Uterus (tissue), 3 donors: ENCODE measurements at regions not wholly inside any gene's neighbourhood (a gene's known extent, or its start where the extent isn't known, plus 50 kb on each side); places are given as distances from the start of the nearest gene placed in this dataset.

Experiments
- DNase-seq, 2 donors: peaks; one replicate each; pipeline ENCODE4 v3.0.0-alpha.2; 2019 to 2020
- H3K27ac ChIP-seq, 2 donors: fragments of 200-600 bp; sonication (generic); 1 replicate in 1 of 2; 2 replicates in 1 of 2; pipeline ENCODE4 v1.5.1; 2016 to 2018
- H3K27me3 ChIP-seq, 2 donors: fragments of 200-600 bp; sonication (generic); one replicate each; pipeline ENCODE4 v1.5.1; 2018 to 2019; ENCODE audit warnings: control low read depth in 1 of 2
- H3K36me3 ChIP-seq, 2 donors: fragments of 200-600 bp; sonication (generic); one replicate each; pipeline ENCODE4 v1.5.1; 2019; ENCODE audit warnings: control low read depth in 1 of 2
- H3K4me1 ChIP-seq, 2 donors: fragments of 200-600 bp; sonication (generic); one replicate each; pipeline ENCODE4 v1.5.1; 2018 to 2019; ENCODE audit warnings: control low read depth in 1 of 2
- H3K4me3 ChIP-seq, 2 donors: fragments of 200-600 bp; sonication (generic); 1 replicate in 1 of 2; 2 replicates in 1 of 2; pipeline ENCODE4 v1.5.1; 2018 to 2019; ENCODE audit warnings: mild to moderate bottlenecking in 1 of 2
- H3K9me3 ChIP-seq, 2 donors: fragments of 200-600 bp; sonication (generic); one replicate each; pipeline ENCODE4 v1.5.1; 2019; ENCODE audit warnings: control low read depth in 1 of 2
- POLR2A ChIP-seq, 2 donors: fragments of 450-650 bp; IDR thresholded peaks; one replicate each; pipeline ENCODE4 v1.6.1; 2016; ENCODE audit warnings: antibody characterized with exemption in 2 of 2, mild to moderate bottlenecking in 1 of 2, moderate library complexity in 1 of 2
- intact Hi-C: fragments of 100-400 bp; cut with DNase I; formaldehyde crosslinking; loops from one replicate; pipeline ENCODE4 v1.15.1; 2023; ENCODE audit warnings: low total_unique reads
- TF ChIP-seq, protein P1 (sequence below), 4 experiments: fragments of 200-600 bp in 2 of 4; fragments of 450-650 bp in 2 of 4; sonication (generic) in 2 of 4; IDR thresholded peaks; one replicate each; pipeline ENCODE4 v1.5.1; 2016 to 2019; ENCODE audit warnings: antibody characterized with exemption in 4 of 4, mild to moderate bottlenecking in 2 of 4, moderate library complexity in 1 of 4
- donor health status: DM: yes; HTN: yes; CAD: no.

GRCh38 chr4:107131295-107131694 lies 95.2 kb upstream of the DKK2 start:
- DNase-seq: no peak
- no peaks in the 10 kb centered on the region for H3K36me3 ChIP-seq
- H3K4me3 ChIP-seq: no peak overlapping the region
- H3K27ac ChIP-seq: no peak overlapping the region
- no peaks in the 10 kb centered on the region for H3K27me3 ChIP-seq
- no peaks in the 10 kb centered on the region for H3K9me3 ChIP-seq
- TF ChIP-seq, protein P1, sequence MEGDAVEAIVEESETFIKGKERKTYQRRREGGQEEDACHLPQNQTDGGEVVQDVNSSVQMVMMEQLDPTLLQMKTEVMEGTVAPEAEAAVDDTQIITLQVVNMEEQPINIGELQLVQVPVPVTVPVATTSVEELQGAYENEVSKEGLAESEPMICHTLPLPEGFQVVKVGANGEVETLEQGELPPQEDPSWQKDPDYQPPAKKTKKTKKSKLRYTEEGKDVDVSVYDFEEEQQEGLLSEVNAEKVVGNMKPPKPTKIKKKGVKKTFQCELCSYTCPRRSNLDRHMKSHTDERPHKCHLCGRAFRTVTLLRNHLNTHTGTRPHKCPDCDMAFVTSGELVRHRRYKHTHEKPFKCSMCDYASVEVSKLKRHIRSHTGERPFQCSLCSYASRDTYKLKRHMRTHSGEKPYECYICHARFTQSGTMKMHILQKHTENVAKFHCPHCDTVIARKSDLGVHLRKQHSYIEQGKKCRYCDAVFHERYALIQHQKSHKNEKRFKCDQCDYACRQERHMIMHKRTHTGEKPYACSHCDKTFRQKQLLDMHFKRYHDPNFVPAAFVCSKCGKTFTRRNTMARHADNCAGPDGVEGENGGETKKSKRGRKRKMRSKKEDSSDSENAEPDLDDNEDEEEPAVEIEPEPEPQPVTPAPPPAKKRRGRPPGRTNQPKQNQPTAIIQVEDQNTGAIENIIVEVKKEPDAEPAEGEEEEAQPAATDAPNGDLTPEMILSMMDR (IDR thresholded peaks at IDR 0.05): no peak
- TF ChIP-seq POLR2A (IDR thresholded peaks at IDR 0.05): no peak
- intact Hi-C loops: no loop called here
- H3K4me1 ChIP-seq: no peaks in the 10 kb centered on the region

DNA sequence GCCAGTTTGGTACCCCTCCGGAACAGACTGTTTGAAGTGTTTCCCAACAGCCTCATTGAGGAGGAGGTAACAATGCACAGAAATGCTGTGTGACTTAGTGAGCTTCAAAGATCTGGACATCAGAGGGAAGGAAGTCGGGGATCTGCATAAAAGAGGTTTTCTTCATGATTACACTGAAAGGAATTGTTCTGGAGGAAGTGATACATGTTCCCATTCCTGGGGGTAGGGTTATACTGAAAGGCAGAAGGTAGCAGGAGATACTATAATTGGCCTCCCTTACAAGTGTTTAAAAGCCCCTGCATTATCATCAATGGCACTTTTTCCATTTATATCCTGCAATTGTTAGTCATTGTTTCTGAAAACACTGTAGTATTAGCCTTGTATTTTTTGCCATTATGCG lies 94.0 kb upstream of the DKK2 start:
- intact Hi-C loops: no loop called here
- no peaks in the 10 kb centered on the region for H3K9me3 ChIP-seq
- no peaks in the 10 kb centered on the region for H3K4me1 ChIP-seq
- no peaks in the 10 kb centered on the region for H3K36me3 ChIP-seq
- no peak for TF ChIP-seq POLR2A (IDR thresholded peaks at IDR 0.05)
- TF ChIP-seq, protein P1 (IDR thresholded peaks at IDR 0.05): no peak
- H3K27ac ChIP-seq: no peak overlapping the region
- H3K4me3 ChIP-seq: no peak overlapping the region
- no peaks in the 10 kb centered on the region for H3K27me3 ChIP-seq
- no peak for DNase-seq

- intact Hi-C loops: no loop called here
- no peak overlapping the region for H3K4me3 ChIP-seq
- TF ChIP-seq, protein P1 (IDR thresholded peaks at IDR 0.05): no peak
- no peak for TF ChIP-seq POLR2A (IDR thresholded peaks at IDR 0.05)
- no peaks in the 10 kb centered on the region for H3K27me3 ChIP-seq
- no peaks in the 10 kb centered on the region for H3K4me1 ChIP-seq
- no peaks in the 10 kb centered on the region for H3K9me3 ChIP-seq
- DNase-seq: no peak
- no peak overlapping the region for H3K27ac ChIP-seq
- no peaks in the 10 kb centered on the region for H3K36me3 ChIP-seq
Measured at GRCh38 chr4:107129611-107130010, 93.5 kb upstream of the DKK2 start.

DNA sequence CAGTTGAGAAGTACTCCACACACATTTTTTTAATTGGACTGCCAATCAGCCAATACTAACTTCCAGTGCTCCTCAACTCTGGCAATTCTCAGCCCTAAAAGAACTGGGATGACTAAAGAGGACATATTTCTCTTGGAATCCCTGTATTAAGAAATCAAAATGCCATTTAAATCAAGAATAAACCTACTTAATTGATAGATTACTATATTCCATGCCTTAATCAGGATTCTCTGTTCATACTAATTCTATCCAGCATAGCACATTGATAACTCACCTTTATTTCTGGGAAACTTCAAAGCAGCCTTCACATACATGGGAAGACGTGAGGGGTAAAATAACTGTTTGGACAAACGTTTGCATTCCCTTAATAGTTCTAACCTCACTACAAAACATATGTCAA lies 93.0 kb upstream of the DKK2 start:
- Histone ChIP-seq H3K27me3 (no peaks in the 10 kb centered on the region), H3K36me3 (no peaks in the 10 kb centered on the region), H3K4me3 (no peak overlapping the region), H3K27ac (no peak overlapping the region), H3K4me1 (no peaks in the 10 kb centered on the region), H3K9me3 (no peaks in the 10 kb centered on the region)
- TF ChIP-seq, protein P1 (IDR thresholded peaks at IDR 0.05): no peak
- no peak for TF ChIP-seq POLR2A (IDR thresholded peaks at IDR 0.05)
- intact Hi-C loops: no loop called here
- no peak for DNase-seq

DNA sequence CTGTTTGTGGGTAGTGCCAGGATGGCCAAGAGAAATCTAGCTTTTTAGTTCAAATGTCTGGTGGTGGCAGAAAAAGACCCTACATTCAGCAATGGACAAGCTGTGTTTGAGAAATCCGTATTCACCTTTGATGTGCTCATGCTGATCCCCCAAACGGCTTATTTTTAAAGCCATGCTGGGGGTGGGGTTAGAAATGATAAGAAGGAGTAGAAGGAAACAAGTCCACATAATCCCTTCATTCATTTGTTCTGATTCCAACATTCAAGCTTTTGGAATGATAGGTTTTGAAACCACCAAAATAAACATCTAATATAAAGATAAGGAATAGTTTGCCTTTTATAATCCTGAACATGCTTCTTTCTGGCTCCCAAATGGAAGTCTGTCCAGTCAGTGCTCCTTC lies 92.0 kb upstream of the DKK2 start:
- Histone ChIP-seq H3K36me3 (no peaks in the 10 kb centered on the region), H3K27me3 (no peaks in the 10 kb centered on the region), H3K4me1 (no peaks in the 10 kb centered on the region), H3K4me3 (no peak overlapping the region), H3K27ac (no peak overlapping the region), H3K9me3 (no peaks in the 10 kb centered on the region)
- TF ChIP-seq, protein P1 (IDR thresholded peaks at IDR 0.05): no peak
- TF ChIP-seq POLR2A (IDR thresholded peaks at IDR 0.05): no peak
- intact Hi-C loops: no loop called here
- no peak for DNase-seq
